ENCODE measurements at regions not wholly inside any gene's neighbourhood (a gene's known extent, or its start where the extent isn't known, plus 50 kb on each side); places are given as distances from the start of the nearest gene placed in this dataset.

DNA sequence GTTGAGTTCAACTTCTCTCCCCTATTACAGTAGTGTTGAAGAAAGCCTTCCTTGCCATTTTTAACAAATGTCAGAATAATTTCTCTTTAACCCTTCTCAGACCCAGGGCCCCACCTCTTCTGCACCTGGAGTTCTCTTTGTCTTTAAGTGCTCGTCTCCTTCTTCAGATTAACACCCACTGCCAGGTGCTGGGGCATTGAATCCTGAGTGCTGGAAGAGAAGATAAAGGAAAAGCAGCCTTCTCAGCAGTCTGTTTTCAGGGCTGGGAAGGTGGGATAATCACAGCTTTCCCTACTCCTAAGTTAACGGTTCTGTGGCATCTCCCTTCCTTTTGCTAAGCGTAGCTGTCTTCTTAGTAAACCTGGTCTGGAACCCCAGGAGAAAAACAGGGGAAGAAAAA is 114.6 kb upstream of the TAB2 start:
- DNase-seq (ENCODE audit: low spot score) (no peak), ATAC-seq (ENCODE audit: insufficient number of reproducible peaks, low FRiP score, low read depth) (no peak)
- Histone ChIP-seq H3K4me3 (no peak overlapping the region), H3K4me1 (ENCODE audit: control insufficient read depth in 1 of 2, low read depth in 2 of 2) (no peaks in the 10 kb centered on the region), H3K27me3 (replicated peaks; ENCODE audit: insufficient read depth) (no peaks in the 10 kb centered on the region), H3K36me3 (no peaks in the 10 kb centered on the region), H3K27ac (no peak overlapping the region), H3K9me3 (no peaks in the 10 kb centered on the region)
- TF ChIP-seq, protein P1, sequence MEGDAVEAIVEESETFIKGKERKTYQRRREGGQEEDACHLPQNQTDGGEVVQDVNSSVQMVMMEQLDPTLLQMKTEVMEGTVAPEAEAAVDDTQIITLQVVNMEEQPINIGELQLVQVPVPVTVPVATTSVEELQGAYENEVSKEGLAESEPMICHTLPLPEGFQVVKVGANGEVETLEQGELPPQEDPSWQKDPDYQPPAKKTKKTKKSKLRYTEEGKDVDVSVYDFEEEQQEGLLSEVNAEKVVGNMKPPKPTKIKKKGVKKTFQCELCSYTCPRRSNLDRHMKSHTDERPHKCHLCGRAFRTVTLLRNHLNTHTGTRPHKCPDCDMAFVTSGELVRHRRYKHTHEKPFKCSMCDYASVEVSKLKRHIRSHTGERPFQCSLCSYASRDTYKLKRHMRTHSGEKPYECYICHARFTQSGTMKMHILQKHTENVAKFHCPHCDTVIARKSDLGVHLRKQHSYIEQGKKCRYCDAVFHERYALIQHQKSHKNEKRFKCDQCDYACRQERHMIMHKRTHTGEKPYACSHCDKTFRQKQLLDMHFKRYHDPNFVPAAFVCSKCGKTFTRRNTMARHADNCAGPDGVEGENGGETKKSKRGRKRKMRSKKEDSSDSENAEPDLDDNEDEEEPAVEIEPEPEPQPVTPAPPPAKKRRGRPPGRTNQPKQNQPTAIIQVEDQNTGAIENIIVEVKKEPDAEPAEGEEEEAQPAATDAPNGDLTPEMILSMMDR (IDR thresholded peaks at IDR 0.05) = no peak

DNA sequence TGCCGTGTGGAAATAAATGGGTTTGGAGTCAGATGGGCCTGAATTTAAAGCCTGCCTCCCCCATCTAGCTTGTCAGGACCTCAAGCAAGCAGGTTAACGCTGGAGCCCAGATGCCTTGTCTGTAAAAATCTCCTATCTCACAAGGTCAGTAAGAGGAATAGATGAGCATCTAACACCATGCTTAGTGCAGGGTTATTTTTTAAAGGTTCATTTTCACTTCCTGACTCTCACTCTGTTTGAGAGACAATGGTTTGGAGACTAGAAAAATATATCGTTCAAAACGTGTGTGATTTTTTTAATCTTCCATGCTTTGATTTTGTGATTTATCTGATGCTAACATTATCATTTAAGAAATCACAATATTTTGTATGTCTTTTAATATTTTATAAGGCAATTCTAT is 114.0 kb upstream of the TAB2 start:
- no peaks in the 10 kb centered on the region for H3K27me3 ChIP-seq (replicated peaks; ENCODE audit: insufficient read depth)
- DNase-seq (ENCODE audit: low spot score) (no peak), ATAC-seq (ENCODE audit: insufficient number of reproducible peaks, low FRiP score, low read depth) (no peak)
- no peaks in the 10 kb centered on the region for H3K9me3 ChIP-seq
- TF ChIP-seq, protein P1 (IDR thresholded peaks at IDR 0.05) = no peak
- no peak overlapping the region for H3K27ac ChIP-seq
- H3K4me3 ChIP-seq = no peak overlapping the region
- no peaks in the 10 kb centered on the region for H3K4me1 ChIP-seq (ENCODE audit: control insufficient read depth in 1 of 2, low read depth in 2 of 2)
- no peaks in the 10 kb centered on the region for H3K36me3 ChIP-seq

DNA sequence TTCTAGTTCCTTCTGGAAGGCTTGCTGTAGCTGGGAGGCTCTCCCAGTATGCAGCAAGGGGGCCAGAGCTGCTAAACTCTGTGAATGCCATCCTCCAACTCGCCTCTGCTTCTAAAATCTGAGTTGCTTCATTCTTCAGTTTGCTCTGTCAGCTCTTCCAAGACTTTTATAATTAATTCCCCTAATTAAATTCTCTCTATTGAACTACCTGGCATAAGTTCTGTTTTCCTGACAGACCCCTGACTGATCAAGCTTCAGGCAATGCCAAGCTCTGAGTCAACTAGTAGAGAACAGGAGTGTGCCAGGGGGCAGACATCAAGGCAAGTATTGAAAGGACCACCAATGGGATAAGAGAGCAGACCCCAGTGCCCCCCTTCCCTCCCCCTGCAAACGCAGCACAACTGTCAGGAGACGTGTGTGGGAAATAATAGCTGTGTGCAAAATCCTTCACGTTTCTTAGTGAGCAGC is 109.3 kb upstream of the TAB2 start:
- ATAC-seq (ENCODE audit: insufficient number of reproducible peaks, low FRiP score, low read depth) (no peak), DNase-seq (ENCODE audit: low spot score) (no peak)
- Histone ChIP-seq H3K27me3 (replicated peaks; ENCODE audit: insufficient read depth) (no peaks in the 10 kb centered on the region), H3K27ac (no peak overlapping the region), H3K36me3 (no peaks in the 10 kb centered on the region), H3K9me3 (no peaks in the 10 kb centered on the region), H3K4me1 (ENCODE audit: control insufficient read depth in 1 of 2, low read depth in 2 of 2) (no peaks in the 10 kb centered on the region), H3K4me3 (no peak overlapping the region)
- TF ChIP-seq, protein P1 (IDR thresholded peaks at IDR 0.05) = no peak

DNA sequence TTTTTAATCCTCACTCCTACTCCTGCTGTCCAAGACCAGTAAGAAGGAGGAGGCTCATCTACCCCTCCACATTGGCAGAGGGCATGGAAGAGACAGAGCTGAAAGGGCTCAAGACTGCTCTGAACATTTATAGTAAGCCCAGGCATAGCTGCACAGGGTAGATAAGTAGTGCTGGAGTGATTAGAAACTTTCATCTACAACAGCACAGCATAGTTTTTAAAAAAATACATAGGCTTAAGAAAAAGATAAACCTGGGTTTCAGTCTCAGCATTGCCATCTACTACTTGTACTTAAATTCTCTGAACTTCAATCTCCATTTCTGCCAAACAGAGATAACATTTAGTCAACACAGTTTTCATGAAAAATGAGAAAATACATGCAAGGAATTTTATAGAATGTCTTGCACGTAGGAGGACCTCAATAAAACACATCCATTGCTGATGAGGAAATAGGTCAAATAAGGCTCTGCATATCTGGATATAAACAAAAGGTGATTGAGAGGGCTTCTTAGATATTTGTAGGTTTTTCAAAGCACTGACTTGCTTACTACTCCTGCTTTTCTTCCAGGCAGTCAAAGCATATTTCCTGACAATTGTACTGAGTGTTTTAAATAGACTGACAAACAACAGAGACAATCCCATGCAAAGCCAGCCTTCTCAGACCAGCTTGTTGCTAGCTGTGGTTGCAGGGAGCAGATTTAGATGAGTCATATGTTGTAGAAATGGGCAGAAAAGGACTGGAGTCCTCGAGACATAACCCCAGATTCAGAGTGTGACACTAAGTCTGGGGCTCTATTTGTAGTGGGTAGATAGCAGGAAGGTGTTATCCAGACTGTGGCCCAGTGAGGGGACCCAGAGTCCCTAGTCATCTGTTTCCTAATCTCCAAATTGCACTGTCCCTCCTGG is 107.4 kb upstream of the TAB2 start:
- DNase-seq (ENCODE audit: low spot score) (no peak), ATAC-seq (ENCODE audit: insufficient number of reproducible peaks, low FRiP score, low read depth) (no peak)
- Histone ChIP-seq H3K4me1 (ENCODE audit: control insufficient read depth in 1 of 2, low read depth in 2 of 2) (no peaks in the 10 kb centered on the region), H3K27ac (no peak overlapping the region), H3K27me3 (replicated peaks; ENCODE audit: insufficient read depth) (no peaks in the 10 kb centered on the region), H3K4me3 (no peak overlapping the region), H3K36me3 (no peaks in the 10 kb centered on the region), H3K9me3 (no peaks in the 10 kb centered on the region)
- TF ChIP-seq, protein P1 (IDR thresholded peaks at IDR 0.05) = no peak

DNA sequence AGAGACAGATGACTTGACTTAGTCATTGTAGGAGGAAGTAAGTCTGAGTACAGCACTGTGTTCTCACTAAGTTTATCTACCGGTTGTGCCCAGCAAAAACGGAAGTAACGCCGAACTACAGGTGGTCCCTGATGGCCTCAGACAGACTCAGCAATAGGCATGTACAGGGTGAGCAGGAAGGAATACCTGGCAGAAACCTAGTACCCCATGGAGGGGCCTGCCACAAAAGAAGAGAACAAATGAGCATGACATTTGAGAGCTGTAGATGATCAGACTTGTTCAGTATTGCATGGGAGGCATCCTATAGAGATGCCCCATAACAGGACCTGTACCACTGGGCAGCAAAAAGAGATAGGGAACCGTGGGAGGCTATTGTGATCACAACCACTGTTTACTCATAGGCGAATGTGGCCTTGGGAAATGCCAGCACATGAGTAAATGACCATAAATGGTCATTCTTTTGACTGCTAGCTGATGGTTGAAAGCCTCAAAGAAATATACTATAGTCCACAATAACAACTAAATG is 106.4 kb upstream of the TAB2 start:
- TF ChIP-seq, protein P1 (IDR thresholded peaks at IDR 0.05) = no peak
- H3K9me3 ChIP-seq = no peaks in the 10 kb centered on the region
- no peaks in the 10 kb centered on the region for H3K4me1 ChIP-seq (ENCODE audit: control insufficient read depth in 1 of 2, low read depth in 2 of 2)
- no peak for ATAC-seq (ENCODE audit: insufficient number of reproducible peaks, low FRiP score, low read depth)
- no peak for DNase-seq (ENCODE audit: low spot score)
- H3K36me3 ChIP-seq = no peaks in the 10 kb centered on the region
- H3K27me3 ChIP-seq (replicated peaks; ENCODE audit: insufficient read depth) = no peaks in the 10 kb centered on the region
- no peak overlapping the region for H3K4me3 ChIP-seq
- H3K27ac ChIP-seq = no peak overlapping the region

All from thoracic aorta (tissue), 2 donors.